ENCODE measurements at regions not wholly inside any gene's neighbourhood (a gene's known extent, or its start where the extent isn't known, plus 50 kb on each side); places are given as distances from the start of the nearest gene placed in this dataset.

- dilution Hi-C loops (cut with MboI; ENCODE audit: extremely low pct_ligation_motif_present, low sequenced_read_pairs) = no loop called here
- no peak overlapping the region for H3K4me3 ChIP-seq (ENCODE audit: control insufficient read depth in 2 of 3, extremely low read depth in 1 of 3, insufficient read depth in 2 of 3, low read depth in 1 of 3, low read length in 3 of 3)
- no peak for TF ChIP-seq EZH2 (IDR thresholded peaks at IDR 0.05; ENCODE audit: low read length)
- no peak for TF ChIP-seq CTCF (optimal IDR thresholded peaks at IDR 0.05 in 1 of 3, IDR thresholded peaks at IDR 0.05 in 1 of 3, conservative IDR thresholded peaks at IDR 0.05 in 1 of 3; ENCODE audit: extremely low read depth in 1 of 3, insufficient read depth in 2 of 3, low read length in 3 of 3)
- H3K4me2 ChIP-seq (ENCODE audit: control insufficient read depth, extremely low read depth, insufficient read depth, low read depth, low read length) = no peak overlapping the region
- no peaks in the 10 kb centered on the region for H3K79me2 ChIP-seq (ENCODE audit: control insufficient read depth, insufficient read depth, low read length)
- H4K20me1 ChIP-seq (ENCODE audit: control insufficient read depth, extremely low read depth, insufficient read depth, low read length) = no peaks in the 10 kb centered on the region
- H2AFZ ChIP-seq (ENCODE audit: control insufficient read depth, low read length) = no peak overlapping the region
- H3K9me3 ChIP-seq (ENCODE audit: control insufficient read depth, low read depth, low read length) = no peaks in the 10 kb centered on the region
- no peaks in the 10 kb centered on the region for H3K36me3 ChIP-seq (ENCODE audit: control insufficient read depth in 2 of 2, extremely low read depth in 1 of 2, insufficient read depth in 2 of 2, low read length in 2 of 2)
- no peaks in the 10 kb centered on the region for H3K9me1 ChIP-seq (ENCODE audit: control insufficient read depth, extremely low read depth, insufficient read depth, low read length)
- DNase-seq (ENCODE audit: low read depth, low spot score) (no peak), FAIRE-seq (no peak)
- H3K27me3 ChIP-seq (ENCODE audit: control insufficient read depth, extremely low read depth, insufficient read depth, low read length) = peaks cover 2% of the 10 kb centered on the region
- no peak overlapping the region for H3K9ac ChIP-seq (ENCODE audit: control insufficient read depth, extremely low read depth, insufficient read depth, low read length)
- no peak overlapping the region for H3K27ac ChIP-seq (ENCODE audit: control insufficient read depth, insufficient read depth, low read length)
- no peaks in the 10 kb centered on the region for H3K4me1 ChIP-seq (ENCODE audit: control insufficient read depth, extremely low read depth, insufficient read depth, low read length)
These were observed 128.3 kb upstream of the C9orf72 start for GRCh38 chr9:27701587-27701986.

GRCh38 chr9:27703216-27703980, 130.1 kb upstream of the C9orf72 start:
- Histone ChIP-seq H3K4me2 (ENCODE audit: control insufficient read depth, extremely low read depth, insufficient read depth, low read depth, low read length) (no peak overlapping the region), H4K20me1 (ENCODE audit: control insufficient read depth, extremely low read depth, insufficient read depth, low read length) (no peaks in the 10 kb centered on the region), H3K4me1 (ENCODE audit: control insufficient read depth, extremely low read depth, insufficient read depth, low read length) (no peaks in the 10 kb centered on the region), H3K9ac (ENCODE audit: control insufficient read depth, extremely low read depth, insufficient read depth, low read length) (no peak overlapping the region), H2AFZ (ENCODE audit: control insufficient read depth, low read length) (no peak overlapping the region), H3K79me2 (ENCODE audit: control insufficient read depth, insufficient read depth, low read length) (no peaks in the 10 kb centered on the region), H3K27ac (ENCODE audit: control insufficient read depth, insufficient read depth, low read length) (no peak overlapping the region), H3K4me3 (ENCODE audit: control insufficient read depth in 2 of 3, extremely low read depth in 1 of 3, insufficient read depth in 2 of 3, low read depth in 1 of 3, low read length in 3 of 3) (no peak overlapping the region), H3K36me3 (ENCODE audit: control insufficient read depth in 2 of 2, extremely low read depth in 1 of 2, insufficient read depth in 2 of 2, low read length in 2 of 2) (no peaks in the 10 kb centered on the region), H3K9me1 (ENCODE audit: control insufficient read depth, extremely low read depth, insufficient read depth, low read length) (no peaks in the 10 kb centered on the region), H3K9me3 (ENCODE audit: control insufficient read depth, low read depth, low read length) (no peaks in the 10 kb centered on the region), H3K27me3 (ENCODE audit: control insufficient read depth, extremely low read depth, insufficient read depth, low read length) (peaks cover 2% of the 10 kb centered on the region)
- TF ChIP-seq CTCF (optimal IDR thresholded peaks at IDR 0.05 in 1 of 3, IDR thresholded peaks at IDR 0.05 in 1 of 3, conservative IDR thresholded peaks at IDR 0.05 in 1 of 3; ENCODE audit: extremely low read depth in 1 of 3, insufficient read depth in 2 of 3, low read length in 3 of 3) (no peak), EZH2 (IDR thresholded peaks at IDR 0.05; ENCODE audit: low read length) (no peak)
- FAIRE-seq (no peak), DNase-seq (ENCODE audit: low read depth, low spot score) (no peak)
- dilution Hi-C loops (cut with MboI; ENCODE audit: extremely low pct_ligation_motif_present, low sequenced_read_pairs) = no loop called here

All from keratinocyte (primary cell).